ENCODE measurements at regions not wholly inside any gene's neighbourhood (a gene's known extent, or its start where the extent isn't known, plus 50 kb on each side); places are given as distances from the start of the nearest gene placed in this dataset.

GRCh38 chr7:47652591-47652990 lies 70.7 kb upstream of the TNS3 start:
- no peaks in the 10 kb centered on the region for H3K36me3 ChIP-seq (ENCODE audit: control insufficient read depth, insufficient read depth, low read length)
- no peak for DNase-seq
- H3K4me3 ChIP-seq (ENCODE audit: low read length) = no peak overlapping the region
- peaks cover 6% of the 10 kb centered on the region for H3K4me1 ChIP-seq (ENCODE audit: control insufficient read depth, insufficient read depth, low read length)
- no peaks in the 10 kb centered on the region for H3K9me3 ChIP-seq (ENCODE audit: control insufficient read depth, low read depth, low read length)
- WGBS (ENCODE audit: insufficient coverage, low lambda C conversion rate) = no CpG with 5 or more reads among the region's 2 CpGs
- no peak overlapping the region for H3K27ac ChIP-seq (ENCODE audit: low read length)
- no peaks in the 10 kb centered on the region for H3K27me3 ChIP-seq (ENCODE audit: control insufficient read depth, insufficient read depth, low read length)

- no peak for DNase-seq
- Histone ChIP-seq H3K27ac (ENCODE audit: low read length) (no peak overlapping the region), H3K9me3 (ENCODE audit: control insufficient read depth, low read depth, low read length) (no peaks in the 10 kb centered on the region), H3K4me1 (ENCODE audit: control insufficient read depth, insufficient read depth, low read length) (peaks cover 16% of the 10 kb centered on the region), H3K36me3 (ENCODE audit: control insufficient read depth, insufficient read depth, low read length) (no peaks in the 10 kb centered on the region), H3K4me3 (ENCODE audit: low read length) (no peak overlapping the region), H3K27me3 (ENCODE audit: control insufficient read depth, insufficient read depth, low read length) (no peaks in the 10 kb centered on the region)
- WGBS (ENCODE audit: insufficient coverage, low lambda C conversion rate) = 100% methylated on average over 1 of the region's 11 CpGs
These were observed 69.7 kb upstream of the TNS3 start for GRCh38 chr7:47651355-47652317.

- H3K27ac ChIP-seq (ENCODE audit: low read length) = no peak overlapping the region
- WGBS (ENCODE audit: insufficient coverage, low lambda C conversion rate) = no CpG with 5 or more reads among the region's 7 CpGs
- no peak overlapping the region for H3K4me3 ChIP-seq (ENCODE audit: low read length)
- H3K36me3 ChIP-seq (ENCODE audit: control insufficient read depth, insufficient read depth, low read length) = no peaks in the 10 kb centered on the region
- peaks cover 18% of the 10 kb centered on the region for H3K4me1 ChIP-seq (ENCODE audit: control insufficient read depth, insufficient read depth, low read length)
- H3K9me3 ChIP-seq (ENCODE audit: control insufficient read depth, low read depth, low read length) = peaks cover 2% of the 10 kb centered on the region
- no peaks in the 10 kb centered on the region for H3K27me3 ChIP-seq (ENCODE audit: control insufficient read depth, insufficient read depth, low read length)
- no peak for DNase-seq
These were observed 68.0 kb upstream of the TNS3 start for GRCh38 chr7:47649919-47650318.

- H3K4me1 ChIP-seq (ENCODE audit: control insufficient read depth, insufficient read depth, low read length) = peaks cover 18% of the 10 kb centered on the region
- no peak overlapping the region for H3K27ac ChIP-seq (ENCODE audit: low read length)
- 92% methylated on average over 3 of the region's 7 CpGs for WGBS (ENCODE audit: insufficient coverage, low lambda C conversion rate)
- no peaks in the 10 kb centered on the region for H3K36me3 ChIP-seq (ENCODE audit: control insufficient read depth, insufficient read depth, low read length)
- no peak for DNase-seq
- H3K9me3 ChIP-seq (ENCODE audit: control insufficient read depth, low read depth, low read length) = peaks cover 15% of the 10 kb centered on the region
- H3K27me3 ChIP-seq (ENCODE audit: control insufficient read depth, insufficient read depth, low read length) = no peaks in the 10 kb centered on the region
- H3K4me3 ChIP-seq (ENCODE audit: low read length) = no peak overlapping the region
These were observed 66.5 kb upstream of the TNS3 start for GRCh38 chr7:47648275-47648925.

GRCh38 chr7:47647918-47648250 lies 66.0 kb upstream of the TNS3 start:
- no CpG with 5 or more reads among the region's 2 CpGs for WGBS (ENCODE audit: insufficient coverage, low lambda C conversion rate)
- H3K27ac ChIP-seq (ENCODE audit: low read length) = peak overlapping the region; percentile 39
- no peaks in the 10 kb centered on the region for H3K36me3 ChIP-seq (ENCODE audit: control insufficient read depth, insufficient read depth, low read length)
- peaks cover 18% of the 10 kb centered on the region for H3K4me1 ChIP-seq (ENCODE audit: control insufficient read depth, insufficient read depth, low read length)
- H3K9me3 ChIP-seq (ENCODE audit: control insufficient read depth, low read depth, low read length) = peaks cover 20% of the 10 kb centered on the region
- no peak overlapping the region for H3K4me3 ChIP-seq (ENCODE audit: low read length)
- DNase-seq = no peak
- no peaks in the 10 kb centered on the region for H3K27me3 ChIP-seq (ENCODE audit: control insufficient read depth, insufficient read depth, low read length)

GRCh38 chr7:47647181-47647917 lies 65.4 kb upstream of the TNS3 start:
- WGBS (ENCODE audit: insufficient coverage, low lambda C conversion rate) = no CpG with 5 or more reads among the region's 9 CpGs
- peak in 1 of 2 donors; percentile 43 for DNase-seq
- Histone ChIP-seq H3K4me3 (ENCODE audit: low read length) (no peak overlapping the region), H3K4me1 (ENCODE audit: control insufficient read depth, insufficient read depth, low read length) (peaks cover 18% of the 10 kb centered on the region), H3K27me3 (ENCODE audit: control insufficient read depth, insufficient read depth, low read length) (no peaks in the 10 kb centered on the region), H3K9me3 (ENCODE audit: control insufficient read depth, low read depth, low read length) (peaks cover 23% of the 10 kb centered on the region), H3K27ac (ENCODE audit: low read length) (peak overlapping the region; percentile 39), H3K36me3 (ENCODE audit: control insufficient read depth, insufficient read depth, low read length) (no peaks in the 10 kb centered on the region)

- H3K27me3 ChIP-seq (ENCODE audit: control insufficient read depth, insufficient read depth, low read length) = no peaks in the 10 kb centered on the region
- no peak overlapping the region for H3K4me3 ChIP-seq (ENCODE audit: low read length)
- H3K4me1 ChIP-seq (ENCODE audit: control insufficient read depth, insufficient read depth, low read length) = peaks cover 18% of the 10 kb centered on the region
- H3K27ac ChIP-seq (ENCODE audit: low read length) = no peak overlapping the region
- no peaks in the 10 kb centered on the region for H3K36me3 ChIP-seq (ENCODE audit: control insufficient read depth, insufficient read depth, low read length)
- DNase-seq = no peak
- WGBS (ENCODE audit: insufficient coverage, low lambda C conversion rate) = no CpG with 5 or more reads among the region's 4 CpGs
- H3K9me3 ChIP-seq (ENCODE audit: control insufficient read depth, low read depth, low read length) = peaks cover 23% of the 10 kb centered on the region
These were observed 61.9 kb upstream of the TNS3 start for GRCh38 chr7:47643716-47644400.

- H3K9me3 ChIP-seq (ENCODE audit: control insufficient read depth, low read depth, low read length) = peaks cover 23% of the 10 kb centered on the region
These were observed 58.4 kb upstream of the TNS3 start for GRCh38 chr7:47640265-47640664.

GRCh38 chr7:47639495-47640110 lies 57.7 kb upstream of the TNS3 start:
- Histone ChIP-seq H3K27ac (ENCODE audit: low read length) (no peak overlapping the region), H3K4me1 (ENCODE audit: control insufficient read depth, insufficient read depth, low read length) (peaks cover 4% of the 10 kb centered on the region), H3K9me3 (ENCODE audit: control insufficient read depth, low read depth, low read length) (peaks cover 20% of the 10 kb centered on the region), H3K36me3 (ENCODE audit: control insufficient read depth, insufficient read depth, low read length) (no peaks in the 10 kb centered on the region), H3K27me3 (ENCODE audit: control insufficient read depth, insufficient read depth, low read length) (no peaks in the 10 kb centered on the region), H3K4me3 (ENCODE audit: low read length) (no peak overlapping the region)
- WGBS (ENCODE audit: insufficient coverage, low lambda C conversion rate) = 90% methylated on average over 1 of the region's 3 CpGs
- DNase-seq = no peak

More at GRCh38 chr7:47640265-47640664, 58.4 kb upstream of the TNS3 start:
- peaks cover 4% of the 10 kb centered on the region for H3K4me1 ChIP-seq (ENCODE audit: control insufficient read depth, insufficient read depth, low read length)
- no peak for DNase-seq
- H3K36me3 ChIP-seq (ENCODE audit: control insufficient read depth, insufficient read depth, low read length) = no peaks in the 10 kb centered on the region
- no peak overlapping the region for H3K4me3 ChIP-seq (ENCODE audit: low read length)
- H3K27ac ChIP-seq (ENCODE audit: low read length) = no peak overlapping the region
- no CpG with 5 or more reads among the region's 8 CpGs for whole genome bisulfite sequencing (ENCODE audit: insufficient coverage, low lambda C conversion rate)
- no peaks in the 10 kb centered on the region for H3K27me3 ChIP-seq (ENCODE audit: control insufficient read depth, insufficient read depth, low read length)

All from large intestine (tissue), 3 donors.